Tongue (tissue), 1 donor: ENCODE measurements at regions not wholly inside any gene's neighbourhood (a gene's known extent, or its start where the extent isn't known, plus 50 kb on each side); places are given as distances from the start of the nearest gene placed in this dataset.
A peak's percentile ranks its signal among the peaks of the same experiment; 100 is the strongest.

ENCODE experiments used
- DNase-seq: peaks from one replicate; pipeline ENCODE4 v3.0.0-alpha.2; 2015

- DNase-seq, result no peak
Observed at GRCh38 chr17:72392056-72393010, 271.5 kb downstream of the SOX9 start.

- DNase-seq, result no peak
Observed at GRCh38 chr17:72393553-72393952, 272.7 kb downstream of the SOX9 start.

- DNase-seq, result no peak
Observed at GRCh38 chr17:72394531-72394930, 273.7 kb downstream of the SOX9 start.

GRCh38 chr17:72396121-72396520 is 275.3 kb downstream of the SOX9 start:
- no peak for DNase-seq

GRCh38 chr17:72397223-72397667 is 276.4 kb downstream of the SOX9 start:
- no peak for DNase-seq

GRCh38 chr17:72397687-72398086 is 276.9 kb downstream of the SOX9 start:
- no peak for DNase-seq

GRCh38 chr17:72399023-72399607 is 278.3 kb downstream of the SOX9 start:
- DNase-seq, result no peak

- no peak for DNase-seq
Observed at GRCh38 chr17:72399608-72400487, 279.0 kb downstream of the SOX9 start.

GRCh38 chr17:72400488-72400827 is 279.6 kb downstream of the SOX9 start:
- no peak for DNase-seq

GRCh38 chr17:72400863-72401262 is 280.0 kb downstream of the SOX9 start:
- no peak for DNase-seq

GRCh38 chr17:72401883-72402726 is 281.3 kb downstream of the SOX9 start:
- DNase-seq, result no peak

GRCh38 chr17:72402727-72403210 is 281.9 kb downstream of the SOX9 start:
- DNase-seq, result no peak

- DNase-seq, result no peak
Observed at GRCh38 chr17:72403713-72404209, 282.9 kb downstream of the SOX9 start.

- DNase-seq, result no peak
Observed at GRCh38 chr17:72404872-72405271, 284.1 kb downstream of the SOX9 start.

- no peak for DNase-seq
Observed at GRCh38 chr17:72405662-72406230, 284.9 kb downstream of the SOX9 start.

- DNase-seq, result no peak
Observed at GRCh38 chr17:72406498-72406897, 285.7 kb downstream of the SOX9 start.

GRCh38 chr17:72407336-72407909 is 286.6 kb downstream of the SOX9 start:
- peak; percentile 80 for DNase-seq

GRCh38 chr17:72407931-72408330 is 287.1 kb downstream of the SOX9 start:
- DNase-seq, result no peak

GRCh38 chr17:72408641-72409040 is 287.8 kb downstream of the SOX9 start:
- DNase-seq, result no peak

- DNase-seq, result peak; percentile 31
Observed at GRCh38 chr17:72409405-72410002, 288.7 kb downstream of the SOX9 start.
